ENCODE measurements at regions not wholly inside any gene's neighbourhood (a gene's known extent, or its start where the extent isn't known, plus 50 kb on each side); places are given as distances from the start of the nearest gene placed in this dataset.

DNA sequence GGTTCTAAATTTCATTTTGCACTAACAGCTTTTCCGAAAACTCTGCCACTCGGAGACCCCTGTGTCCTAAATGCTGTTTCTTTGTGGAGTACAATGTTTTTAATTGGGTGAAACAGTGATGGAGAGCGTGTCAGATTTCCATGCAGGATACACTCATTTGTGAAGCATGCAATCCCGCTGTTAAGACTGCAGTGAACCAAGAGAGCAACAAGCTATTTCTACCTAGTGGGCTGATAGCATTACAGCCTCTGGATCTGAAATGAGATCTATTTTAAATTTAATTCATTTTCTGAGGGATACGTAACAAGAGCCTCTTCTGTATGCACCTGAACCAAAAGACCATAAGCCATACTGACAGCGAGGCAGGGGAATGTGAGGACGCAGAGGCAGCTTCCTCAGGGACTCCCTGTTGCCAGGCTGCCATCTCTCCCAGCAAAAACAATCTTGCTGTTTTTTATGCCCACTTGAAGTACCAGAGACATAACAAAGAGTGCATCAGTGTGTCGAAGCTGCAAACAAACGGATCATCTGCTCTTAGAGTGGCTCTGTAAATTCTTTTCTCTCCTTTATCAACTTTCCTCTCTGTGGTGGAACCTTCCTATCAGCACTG lies 199.9 kb upstream of the COX10 start:
- Histone ChIP-seq H3K36me3 (ENCODE audit: control insufficient read depth, insufficient read depth, low read length) (no peaks in the 10 kb centered on the region), H3K4me3 (ENCODE audit: low read depth, low read length) (no peak overlapping the region), H3K27me3 (ENCODE audit: control insufficient read depth, insufficient read depth, low read length) (no peaks in the 10 kb centered on the region)
- DNase-seq (ENCODE audit: low read depth): no peak
- ChIA-PET CTCF (interaction anchor here (1.6 kb wide), 1 partner anchor 9 kb away, joined by 5 read pairs; no protein-coding TSS in a partner anchor), POLR2A (no interaction called here)
- no peak for TF ChIP-seq CTCF (IDR thresholded peaks at IDR 0.05; ENCODE audit: insufficient read depth, low read depth, low read length)

- no peak for DNase-seq (ENCODE audit: low read depth)
- Histone ChIP-seq H3K4me3 (ENCODE audit: low read depth, low read length) (no peak overlapping the region), H3K27me3 (ENCODE audit: control insufficient read depth, insufficient read depth, low read length) (no peaks in the 10 kb centered on the region), H3K36me3 (ENCODE audit: control insufficient read depth, insufficient read depth, low read length) (no peaks in the 10 kb centered on the region)
- TF ChIP-seq CTCF (IDR thresholded peaks at IDR 0.05; ENCODE audit: insufficient read depth, low read depth, low read length): no peak
- POLR2A ChIA-PET: no interaction called here
- CTCF ChIA-PET: no interaction called here
Observed at GRCh38 chr17:13871261-13871660, 198.0 kb upstream of the COX10 start.

DNA sequence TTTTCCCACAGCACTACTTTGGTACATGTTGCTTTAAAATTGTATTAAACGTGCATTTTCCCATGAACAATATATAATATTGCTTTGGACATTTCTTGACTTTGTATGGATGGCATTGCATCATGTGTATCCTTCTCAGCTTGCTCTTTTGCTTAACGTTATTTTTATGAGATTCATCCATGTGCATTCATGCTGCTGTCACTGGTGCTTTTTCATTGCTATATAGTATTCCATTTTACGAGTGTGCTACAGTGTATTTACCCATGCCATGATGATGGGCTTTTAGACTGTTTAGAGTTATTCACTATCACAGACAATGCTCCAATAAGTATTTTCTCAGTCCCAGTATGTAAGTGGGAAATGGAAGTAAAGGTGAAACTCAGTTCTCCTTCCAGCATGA lies 195.2 kb upstream of the COX10 start:
- Histone ChIP-seq H3K4me3 (ENCODE audit: low read depth, low read length) (no peak overlapping the region), H3K36me3 (ENCODE audit: control insufficient read depth, insufficient read depth, low read length) (no peaks in the 10 kb centered on the region), H3K27me3 (ENCODE audit: control insufficient read depth, insufficient read depth, low read length) (no peaks in the 10 kb centered on the region)
- no peak for DNase-seq (ENCODE audit: low read depth)
- no peak for TF ChIP-seq CTCF (IDR thresholded peaks at IDR 0.05; ENCODE audit: insufficient read depth, low read depth, low read length)
- POLR2A ChIA-PET: no interaction called here
- CTCF ChIA-PET: no interaction called here

- Histone ChIP-seq H3K4me3 (ENCODE audit: low read depth, low read length) (no peak overlapping the region), H3K36me3 (ENCODE audit: control insufficient read depth, insufficient read depth, low read length) (no peaks in the 10 kb centered on the region), H3K27me3 (ENCODE audit: control insufficient read depth, insufficient read depth, low read length) (no peaks in the 10 kb centered on the region)
- no peak for TF ChIP-seq CTCF (IDR thresholded peaks at IDR 0.05; ENCODE audit: insufficient read depth, low read depth, low read length)
- no peak for DNase-seq (ENCODE audit: low read depth)
- CTCF ChIA-PET: no interaction called here
- POLR2A ChIA-PET: no interaction called here
Observed at GRCh38 chr17:13874817-13875216, 194.5 kb upstream of the COX10 start.

GRCh38 chr17:13879961-13880466 lies 189.3 kb upstream of the COX10 start:
- H3K4me3 ChIP-seq (ENCODE audit: low read depth, low read length): no peak overlapping the region
- H3K36me3 ChIP-seq (ENCODE audit: control insufficient read depth, insufficient read depth, low read length): no peaks in the 10 kb centered on the region
- H3K27me3 ChIP-seq (ENCODE audit: control insufficient read depth, insufficient read depth, low read length): no peaks in the 10 kb centered on the region
- POLR2A ChIA-PET: no interaction called here
- DNase-seq (ENCODE audit: low read depth): no peak
- no peak for TF ChIP-seq CTCF (IDR thresholded peaks at IDR 0.05; ENCODE audit: insufficient read depth, low read depth, low read length)
- CTCF ChIA-PET: no interaction called here

Measured in BJ (cell line).